Fibroblast of skin of back (primary cell): ENCODE measurements at regions not wholly inside any gene's neighbourhood (a gene's known extent, or its start where the extent isn't known, plus 50 kb on each side); places are given as distances from the start of the nearest gene placed in this dataset.

Source experiments
- DNase-seq: peaks from one replicate; pipeline ENCODE4 v3.0.0-alpha.2; 2013

DNA sequence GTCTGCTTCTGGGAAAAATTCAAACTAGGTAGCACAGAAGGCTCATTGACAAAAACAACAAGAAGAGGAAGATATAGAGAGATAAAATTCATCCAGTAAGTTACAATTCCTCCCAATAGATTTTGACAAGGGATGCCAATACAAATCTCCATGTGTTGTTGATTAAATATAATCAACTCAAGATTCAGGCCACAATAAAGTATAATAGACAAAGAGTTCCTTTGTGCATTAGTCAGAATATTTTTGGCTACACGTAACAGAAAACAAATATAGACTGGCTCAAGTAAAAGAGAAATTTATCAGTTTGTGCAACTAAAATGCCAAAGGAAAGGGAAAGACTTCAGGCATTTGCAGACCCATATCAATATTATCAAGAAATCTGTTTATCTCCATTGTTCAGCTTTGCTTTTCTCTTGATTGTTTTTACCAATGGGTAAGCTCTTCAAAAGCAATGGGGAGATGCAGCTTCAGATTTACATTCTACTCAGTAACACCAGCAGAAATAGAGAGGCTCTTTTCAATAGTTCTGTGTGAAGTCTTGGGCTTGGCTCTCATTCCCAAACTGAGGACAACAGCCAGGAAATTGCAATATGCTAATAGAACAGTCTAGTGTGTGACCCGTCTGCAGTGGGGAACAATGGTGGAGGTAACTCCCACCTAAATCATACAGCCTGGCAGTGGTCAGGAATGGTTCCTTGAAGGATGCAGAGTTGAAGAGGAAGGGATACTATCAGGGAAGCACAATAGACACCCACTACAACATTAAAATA, 77.6 kb upstream of the PROK2 start:
- peak; percentile 44 for DNase-seq

DNA sequence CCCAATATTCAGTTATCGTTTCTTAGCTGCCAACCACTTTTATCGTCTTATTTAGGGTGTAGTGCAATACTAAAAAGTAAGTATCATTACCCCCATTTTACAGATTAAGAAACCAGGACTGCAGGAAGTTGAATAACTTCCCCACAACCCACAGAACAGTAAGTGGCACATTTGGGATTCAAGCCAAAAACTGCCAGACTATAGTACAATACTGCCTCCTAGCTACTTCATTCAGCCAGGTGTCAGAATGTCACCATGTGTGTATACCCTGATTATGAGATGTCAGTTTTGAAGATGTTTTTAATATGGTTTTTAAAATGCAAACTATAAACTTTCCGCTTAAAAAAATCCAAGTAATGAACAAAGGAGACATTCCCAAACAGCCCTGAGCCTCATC, 74.2 kb upstream of the PROK2 start:
- DNase-seq, result peak; percentile 27

DNA sequence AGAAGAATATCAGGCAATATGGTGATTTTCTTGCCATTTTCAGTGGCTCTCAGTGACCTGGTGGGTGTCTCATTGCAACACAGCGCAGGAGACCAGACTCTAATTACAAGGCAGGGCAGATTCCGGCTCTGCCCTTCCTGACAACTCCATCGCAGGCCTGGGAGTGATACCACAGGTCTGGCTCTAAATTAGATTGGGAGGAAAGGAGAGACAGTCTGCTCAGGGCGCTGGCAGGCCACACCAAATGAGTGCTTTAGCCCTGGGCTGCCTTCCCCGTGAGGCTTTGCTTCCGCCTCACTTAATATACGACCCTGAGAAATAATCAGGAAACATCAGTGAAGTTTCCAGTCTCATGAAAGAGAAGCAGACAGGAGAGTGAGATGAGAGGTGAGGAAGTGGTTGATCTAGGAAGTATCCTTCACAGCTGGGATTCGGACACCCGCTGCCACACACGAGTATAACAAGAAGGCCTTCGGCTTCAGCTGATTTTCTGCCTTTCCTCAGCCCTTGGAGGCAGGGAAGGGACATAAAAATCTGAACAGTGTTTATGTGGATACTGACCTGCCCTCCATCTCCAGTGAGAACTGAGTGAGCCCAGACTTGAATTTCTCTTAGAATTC, 73.7 kb upstream of the PROK2 start:
- DNase-seq, result no peak

DNA sequence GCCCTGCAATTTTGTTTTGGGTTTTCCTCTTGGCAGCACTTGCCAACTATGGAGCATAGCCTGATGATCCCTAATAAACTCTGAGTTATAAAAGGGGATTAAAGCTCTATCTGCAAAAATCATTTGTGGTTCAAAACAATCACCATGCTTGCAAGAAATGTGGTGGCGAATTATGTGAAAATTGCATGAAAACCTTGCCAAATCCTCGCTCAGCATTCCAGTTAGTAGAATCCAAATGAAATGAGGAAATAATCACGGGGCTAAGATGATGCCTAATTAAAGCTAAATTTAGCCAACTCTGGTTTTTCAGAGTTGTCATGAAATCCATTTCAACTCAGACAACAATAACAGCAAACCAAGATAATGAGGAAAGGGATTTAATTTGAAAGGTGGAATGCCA, 73.0 kb upstream of the PROK2 start:
- no peak for DNase-seq

DNA sequence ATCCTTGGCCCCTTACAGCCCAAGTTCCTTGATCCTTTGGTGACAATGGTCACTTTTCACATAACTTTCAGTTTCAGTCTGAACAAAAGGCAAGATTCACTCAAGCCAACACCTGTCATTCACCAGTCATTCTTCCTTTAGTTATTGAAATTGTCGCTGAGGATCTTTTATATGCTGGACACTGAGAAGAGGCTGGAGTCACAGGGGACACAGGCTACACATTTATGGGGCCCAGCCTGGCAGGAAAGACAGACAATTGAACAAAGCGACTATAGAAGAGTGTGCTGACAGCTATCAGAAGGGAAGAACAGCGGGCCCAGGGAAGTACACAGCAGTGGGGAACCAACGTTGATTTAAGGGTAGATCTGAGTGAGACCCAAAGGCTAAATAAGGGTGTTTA, 69.8 kb upstream of the PROK2 start:
- DNase-seq, result no peak

DNA sequence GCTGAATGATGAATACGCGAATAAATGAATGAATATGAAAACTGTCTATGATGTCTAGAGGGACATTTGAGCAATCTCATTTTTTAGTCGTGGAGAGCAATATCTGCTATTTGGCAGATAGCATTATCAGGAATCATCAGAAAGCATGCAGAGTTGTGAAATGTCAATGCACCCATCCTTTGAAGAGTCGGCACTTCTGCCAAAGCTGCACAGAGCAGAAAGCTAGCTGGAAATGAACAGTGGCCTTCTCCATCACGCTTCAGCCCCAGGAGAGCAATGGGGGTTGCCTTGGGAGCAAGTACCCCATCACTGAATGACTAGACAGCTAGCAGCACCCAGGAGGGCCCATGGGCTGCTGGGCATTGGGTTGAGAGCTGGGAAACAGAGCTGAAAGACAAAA, 69.1 kb upstream of the PROK2 start:
- DNase-seq, result no peak

DNA sequence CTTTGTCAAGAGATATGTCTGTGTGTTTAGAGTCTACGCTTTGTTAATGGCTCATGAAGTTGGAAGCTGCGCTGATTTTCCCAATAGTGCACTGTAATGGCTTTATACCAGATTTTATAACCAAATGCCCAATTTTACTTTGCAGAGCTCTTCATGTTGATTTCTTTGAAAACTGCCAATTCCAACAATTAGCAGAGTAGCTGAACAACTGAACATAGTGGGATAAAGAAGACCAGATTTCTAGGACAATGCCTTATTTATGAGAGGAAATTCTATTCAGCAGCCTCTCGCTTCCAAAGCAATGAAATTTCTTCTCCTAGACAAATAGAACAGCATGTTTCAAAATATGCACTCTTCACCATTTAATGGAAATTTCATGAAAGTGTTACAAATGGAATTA, 66.9 kb upstream of the PROK2 start:
- DNase-seq, result no peak

DNA sequence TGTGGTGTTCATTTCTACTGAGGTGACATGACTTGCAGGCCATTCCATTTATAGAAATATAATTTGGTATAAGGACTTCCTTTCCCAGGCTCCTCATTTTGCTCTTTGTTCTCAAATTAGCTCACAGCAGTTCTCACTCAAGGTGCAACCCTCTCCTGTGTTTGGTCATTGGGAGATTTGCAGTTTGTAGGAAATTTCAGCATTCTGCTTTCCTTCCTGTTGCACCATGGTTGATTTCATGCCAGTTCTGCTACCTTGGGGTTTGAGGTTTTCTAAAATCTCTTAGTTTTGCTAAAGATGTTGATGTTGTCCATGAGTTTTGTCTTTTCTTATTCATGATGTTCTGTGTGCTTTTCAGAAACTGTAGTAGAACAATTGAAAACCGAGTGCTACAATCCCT, 65.7 kb upstream of the PROK2 start:
- no peak for DNase-seq

DNA sequence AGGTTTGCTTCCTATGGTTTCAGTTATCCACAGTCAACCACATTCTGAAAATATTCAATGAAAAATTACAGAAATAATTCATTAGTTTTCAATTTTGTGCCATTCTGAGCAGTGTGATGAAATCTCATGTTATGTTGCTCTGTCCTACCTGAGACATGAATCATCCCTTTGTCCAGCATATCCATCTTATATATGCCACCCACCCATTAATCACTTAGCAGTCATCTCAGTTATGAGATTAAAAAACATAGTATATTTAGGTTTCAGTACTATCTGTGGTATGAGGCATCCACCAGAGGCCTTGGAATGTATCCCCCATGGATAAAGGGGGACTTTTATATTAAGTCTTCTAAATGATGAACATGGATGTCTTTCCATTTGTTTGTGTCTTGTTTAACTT, 64.7 kb upstream of the PROK2 start:
- DNase-seq, result peak; percentile 63

DNA sequence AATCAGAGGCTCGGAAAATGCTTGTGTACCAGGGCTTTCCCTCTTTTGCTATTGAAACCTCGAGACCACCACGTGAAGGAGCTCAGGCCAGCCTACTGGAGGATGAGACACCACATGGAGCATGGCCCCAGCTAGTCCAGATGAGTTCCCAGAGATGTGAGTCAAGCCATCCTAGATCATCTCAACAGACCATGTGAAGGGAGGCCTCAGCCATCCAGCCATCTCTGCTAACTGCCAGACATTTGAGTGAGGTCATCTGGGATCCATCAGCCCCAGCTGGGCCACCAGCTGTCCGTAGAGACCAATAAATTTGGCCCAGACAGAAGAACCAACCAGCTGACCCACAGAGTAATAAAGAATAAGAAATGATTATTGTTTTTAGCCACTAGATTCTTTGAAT, 62.8 kb upstream of the PROK2 start:
- DNase-seq, result peak; percentile 16

DNA sequence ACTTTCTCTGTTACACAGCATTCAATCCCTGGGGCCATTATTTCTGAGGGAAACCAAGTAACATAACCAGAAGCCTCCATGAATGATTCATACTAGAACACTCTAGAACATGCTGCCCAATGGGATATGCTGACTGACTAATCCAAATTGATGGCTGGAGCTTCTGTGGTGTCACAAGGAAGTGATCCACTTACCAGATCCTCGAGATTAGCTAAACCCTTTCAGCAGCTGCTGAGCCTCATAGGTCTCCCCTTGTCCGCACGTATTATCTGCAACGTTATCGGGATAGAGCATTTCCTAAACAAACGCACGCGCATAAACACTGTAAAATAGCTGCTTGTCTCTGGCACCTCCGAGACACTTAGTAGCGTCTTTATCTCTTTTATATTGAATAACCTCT, 61.2 kb upstream of the PROK2 start:
- peak; percentile 15 for DNase-seq

DNA sequence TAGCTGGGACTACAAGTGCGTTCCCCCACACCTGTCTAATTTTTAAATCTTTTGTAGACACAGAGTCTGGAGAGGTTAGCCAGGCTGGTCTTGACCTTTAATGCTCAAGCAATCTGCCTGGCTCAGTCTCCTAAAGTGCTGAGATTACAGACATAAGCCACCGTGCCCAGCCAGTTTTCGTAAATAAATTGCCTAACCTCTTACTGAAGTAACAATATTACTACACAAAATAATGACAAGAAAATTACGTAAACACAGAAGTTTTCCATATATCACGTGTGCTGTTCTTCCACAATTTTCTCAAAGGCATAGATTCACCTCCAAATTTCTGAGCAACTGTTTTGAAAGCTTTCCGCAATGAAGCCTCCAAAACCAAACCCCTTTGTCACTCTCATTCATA, 58.1 kb upstream of the PROK2 start:
- DNase-seq, result no peak

DNA sequence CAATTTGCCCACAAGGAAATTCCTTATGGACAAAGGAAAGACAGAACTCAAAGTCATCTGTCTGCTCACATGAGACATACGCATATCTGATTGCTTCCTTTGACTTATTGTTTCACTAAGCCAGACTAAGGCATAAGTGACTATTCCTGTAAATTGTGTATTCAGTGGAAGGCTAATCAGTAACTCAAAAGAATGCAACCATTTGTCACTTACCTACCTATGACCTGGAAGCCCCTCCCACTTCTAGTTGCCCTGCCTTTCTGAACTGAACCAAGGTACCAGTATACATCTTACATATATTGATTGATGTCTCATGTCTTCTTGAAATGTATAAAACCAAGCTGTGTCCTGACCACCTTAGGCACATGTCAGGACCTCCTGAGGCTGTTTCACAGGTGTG, 53.5 kb upstream of the PROK2 start:
- no peak for DNase-seq
